ENCODE measurements at regions not wholly inside any gene's neighbourhood (a gene's known extent, or its start where the extent isn't known, plus 50 kb on each side); places are given as distances from the start of the nearest gene placed in this dataset.

DNA sequence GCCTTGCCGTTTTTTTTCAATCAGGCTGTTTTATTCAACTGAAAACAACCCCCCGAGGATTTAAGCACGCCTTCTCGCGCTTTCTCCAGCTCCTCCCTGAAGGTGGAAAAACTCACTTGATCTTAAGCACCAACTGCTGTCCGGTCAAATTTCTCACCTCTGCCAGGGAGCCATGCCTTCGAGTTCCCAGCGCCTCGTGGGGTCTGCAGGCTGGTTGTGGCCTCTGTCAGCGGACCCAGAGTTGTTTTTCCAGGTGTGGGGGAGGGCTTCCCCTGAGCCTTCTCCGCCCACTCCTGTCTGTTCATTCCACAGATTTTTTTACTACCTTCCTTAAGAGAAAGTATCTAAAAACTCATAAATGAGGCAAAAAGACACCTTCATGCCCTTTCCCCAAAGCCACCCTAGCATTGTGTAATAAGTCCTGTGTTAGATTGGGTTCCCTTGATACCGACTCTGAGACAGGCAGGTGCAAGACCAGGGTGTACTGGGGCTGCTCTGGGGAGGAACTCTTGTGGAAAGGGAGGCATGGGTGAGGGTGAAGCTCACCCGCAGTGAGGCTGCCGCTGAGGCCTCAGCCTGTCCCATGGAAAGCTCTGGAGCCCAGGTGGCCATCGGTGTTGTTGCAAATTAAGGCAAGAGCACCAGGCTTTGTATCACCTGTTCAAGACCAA lies 101.6 kb downstream of the AXIN2 start:
- TF ChIP-seq, protein P1, sequence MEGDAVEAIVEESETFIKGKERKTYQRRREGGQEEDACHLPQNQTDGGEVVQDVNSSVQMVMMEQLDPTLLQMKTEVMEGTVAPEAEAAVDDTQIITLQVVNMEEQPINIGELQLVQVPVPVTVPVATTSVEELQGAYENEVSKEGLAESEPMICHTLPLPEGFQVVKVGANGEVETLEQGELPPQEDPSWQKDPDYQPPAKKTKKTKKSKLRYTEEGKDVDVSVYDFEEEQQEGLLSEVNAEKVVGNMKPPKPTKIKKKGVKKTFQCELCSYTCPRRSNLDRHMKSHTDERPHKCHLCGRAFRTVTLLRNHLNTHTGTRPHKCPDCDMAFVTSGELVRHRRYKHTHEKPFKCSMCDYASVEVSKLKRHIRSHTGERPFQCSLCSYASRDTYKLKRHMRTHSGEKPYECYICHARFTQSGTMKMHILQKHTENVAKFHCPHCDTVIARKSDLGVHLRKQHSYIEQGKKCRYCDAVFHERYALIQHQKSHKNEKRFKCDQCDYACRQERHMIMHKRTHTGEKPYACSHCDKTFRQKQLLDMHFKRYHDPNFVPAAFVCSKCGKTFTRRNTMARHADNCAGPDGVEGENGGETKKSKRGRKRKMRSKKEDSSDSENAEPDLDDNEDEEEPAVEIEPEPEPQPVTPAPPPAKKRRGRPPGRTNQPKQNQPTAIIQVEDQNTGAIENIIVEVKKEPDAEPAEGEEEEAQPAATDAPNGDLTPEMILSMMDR (IDR thresholded peaks at IDR 0.05; ENCODE audit: borderline replicate concordance, extremely low read depth, low read length, poor library complexity, severe bottlenecking) = no peak
- TF ChIP-seq EZH2 (IDR thresholded peaks at IDR 0.05; ENCODE audit: borderline replicate concordance, low read depth, low read length, severe bottlenecking) = no peak

Measured in DND-41 (cell line).